SK-N-SH (cell line): ENCODE measurements at regions not wholly inside any gene's neighbourhood (a gene's known extent, or its start where the extent isn't known, plus 50 kb on each side); places are given as distances from the start of the nearest gene placed in this dataset.

Source experiments
- CTCF ChIA-PET: fragments of 300-600, 350-600 bp; formaldehyde crosslinking; extraction: SDS; loops from one replicate; lab custom pipeline; 2021; lab: Yijun Ruan, JAX
- POLR2A ChIA-PET: fragments of 350-600 bp; sonication (Branson Sonifier 250); formaldehyde crosslinking; extraction: SDS; loops from one replicate; lab custom pipeline; 2020; ENCODE audit warnings: antibody characterized with exemption, inconsistent platforms; lab: Yijun Ruan, JAX
- DNase-seq: peaks from one replicate; pipeline ENCODE4 v3.0.0; 2012
- H2AFZ ChIP-seq: fragments of 200-600 bp; sonication (generic); 2 replicates; pipeline ENCODE4 v1.8.1; 2016; ENCODE audit warnings: antibody characterized with exemption, mild to moderate bottlenecking, low read depth
- H3F3A ChIP-seq: fragments of 200-600 bp; sonication (generic); replicated peaks from 2 replicates; pipeline ENCODE3; 2016; ENCODE audit warnings: antibody characterized with exemption, mild to moderate bottlenecking; ENCODE audit not compliant: insufficient read depth
- H3K27ac ChIP-seq, 2 experiments: fragments of 200-500 bp in 1 of 2; fragments of 200-600 bp in 1 of 2; sonication (Bioruptor generic) in 1 of 2; sonication (generic), shearing (Covaris generic) in 1 of 2; 2 replicates each; pipeline versions ENCODE4 v1.5.1 to v1.6.1; 2014 to 2016; ENCODE audit warnings: low read depth in 2 of 2, inconsistent platforms in 1 of 2, low read length in 1 of 2, mild to moderate bottlenecking in 1 of 2, mixed read lengths in 1 of 2
- H3K27me3 ChIP-seq: fragments of 200-600 bp; sonication (generic), shearing (Covaris generic); 2 replicates; pipeline ENCODE4 v1.6.1; 2016; ENCODE audit warnings: mixed run types; ENCODE audit not compliant: insufficient read depth
- H3K36me3 ChIP-seq, 2 experiments: fragments of 200-500 bp in 1 of 2; fragments of 200-600 bp in 1 of 2; sonication (Bioruptor generic) in 1 of 2; sonication (generic) in 1 of 2; replicated peaks in 1 of 2; 2 replicates each; pipeline versions ENCODE3 to v1.5.1; 2014 to 2016; ENCODE audit warnings: low read length in 1 of 2, mild to moderate bottlenecking in 1 of 2; ENCODE audit not compliant: insufficient read depth in 2 of 2, control insufficient read depth in 1 of 2
- H3K4me1 ChIP-seq, 2 experiments: fragments of 200-500 bp in 1 of 2; fragments of 200-600 bp in 1 of 2; sonication (Bioruptor generic) in 1 of 2; sonication (generic), shearing (Covaris generic) in 1 of 2; 2 replicates each; pipeline versions ENCODE4 v1.5.1 to v1.6.1; 2014 to 2016; ENCODE audit warnings: low read depth in 1 of 2, low read length in 1 of 2, mixed run types in 1 of 2; ENCODE audit not compliant: insufficient read depth in 2 of 2, control insufficient read depth in 1 of 2
- H3K4me2 ChIP-seq: fragments of 200-600 bp; sonication (generic), shearing (Covaris generic); 2 replicates; pipeline ENCODE4 v1.6.1; 2017; ENCODE audit warnings: mixed run types
- H3K4me3 ChIP-seq, 2 experiments: fragments of 200-500 bp in 1 of 2; fragments of 200-600 bp in 1 of 2; sonication (Bioruptor generic) in 1 of 2; sonication (generic), shearing (Covaris generic) in 1 of 2; 2 replicates each; pipeline versions ENCODE4 v1.5.1 to v1.8.1; 2014 to 2016; ENCODE audit warnings: low read depth in 2 of 2, inconsistent platforms in 1 of 2, low read length in 1 of 2, mild to moderate bottlenecking in 1 of 2, mixed read lengths in 1 of 2, moderate library complexity in 1 of 2
- H3K79me2 ChIP-seq: fragments of 200-600 bp; sonication (generic); 2 replicates; pipeline ENCODE4 v1.8.1; 2017; ENCODE audit warnings: mild to moderate bottlenecking; ENCODE audit not compliant: insufficient read depth
- H3K9ac ChIP-seq: fragments of 200-600 bp; sonication (generic); 2 replicates; pipeline ENCODE4 v1.6.1; 2017; ENCODE audit warnings: mixed run types
- H3K9me2 ChIP-seq: fragments of 200-600 bp; sonication (generic); 2 replicates; pipeline ENCODE4 v1.6.1; 2017; ENCODE audit warnings: mixed run types
- H3K9me3 ChIP-seq: fragments of 200-600 bp; sonication (generic); 2 replicates; pipeline ENCODE4 v1.6.1; 2017; ENCODE audit warnings: mixed run types, mild to moderate bottlenecking, moderate library complexity
- H4K20me1 ChIP-seq: fragments of 200-600 bp; sonication (generic); 2 replicates; pipeline ENCODE4 v1.6.1; 2017; ENCODE audit warnings: mild to moderate bottlenecking, mixed run types; ENCODE audit not compliant: insufficient read depth
- EP300 ChIP-seq, 2 experiments: IDR thresholded peaks; 2 replicates each; pipeline versions ENCODE4 v1.4.0 to v1.6.1; 2012; ENCODE audit warnings: borderline replicate concordance in 1 of 2, low read depth in 1 of 2, low read length in 1 of 2
- FOSL2 ChIP-seq: IDR thresholded peaks from 2 replicates; pipeline ENCODE4 v1.4.0; 2012; ENCODE audit warnings: low read depth, mild to moderate bottlenecking, moderate library complexity, borderline replicate concordance
- GABPA ChIP-seq: IDR thresholded peaks from 2 replicates; pipeline ENCODE4 v1.4.0; 2012; ENCODE audit warnings: low read depth, mild to moderate bottlenecking
- GATA2 ChIP-seq: sonication (generic); formaldehyde crosslinking; IDR thresholded peaks from 2 replicates; pipeline ENCODE4 v1.5.0; 2020; ENCODE audit warnings: mild to moderate bottlenecking, missing genetic modification reagents
- MEF2A ChIP-seq: IDR thresholded peaks from 2 replicates; pipeline ENCODE4 v1.4.0; 2012; ENCODE audit warnings: low read depth, borderline replicate concordance
- MXI1 ChIP-seq: IDR thresholded peaks from 2 replicates; pipeline ENCODE4 v1.6.1; 2012; ENCODE audit warnings: mild to moderate bottlenecking, low read depth, low read length, improper control_type of control experiment
- RAD21 ChIP-seq: IDR thresholded peaks from 2 replicates; pipeline ENCODE4 v1.6.1; 2012; ENCODE audit warnings: mild to moderate bottlenecking, low read length
- RCOR1 ChIP-seq: fragments of 150-350 bp; IDR thresholded peaks from 2 replicates; pipeline ENCODE4 v1.6.1; 2017; ENCODE audit warnings: antibody characterized with exemption, low read length
- RXRA ChIP-seq: IDR thresholded peaks from 2 replicates; pipeline ENCODE4 v1.4.0; 2012; ENCODE audit warnings: low read depth, mild to moderate bottlenecking, borderline replicate concordance
- TAF1 ChIP-seq: IDR thresholded peaks from 2 replicates; pipeline ENCODE4 v1.6.1; 2012; ENCODE audit warnings: low read depth, mild to moderate bottlenecking, low read length, moderate library complexity, borderline replicate concordance
- TCF12 ChIP-seq: IDR thresholded peaks from 2 replicates; pipeline ENCODE4 v1.4.0; 2012
- WGBS: methylation state at CpG from one replicate; pipeline ENCODE4 v1.1.6; 2017; ENCODE audit warnings: low lambda C conversion rate; 5-methylcytosine and 5-hydroxymethylcytosine counted together
- TF ChIP-seq, protein P1 (sequence below): IDR thresholded peaks from 2 replicates; pipeline ENCODE4 v1.4.0; 2012; ENCODE audit warnings: low read depth, borderline replicate concordance
- TF ChIP-seq, protein P2 (sequence below): fragments of 150-350 bp; IDR thresholded peaks from 2 replicates; pipeline ENCODE4 v1.6.1; 2017; ENCODE audit warnings: antibody characterized with exemption, low read length, low read depth, borderline replicate concordance
- TF ChIP-seq, protein P3 (sequence below): fragments of 150-350 bp; IDR thresholded peaks from 2 replicates; pipeline ENCODE4 v1.6.1; 2016; ENCODE audit warnings: mild to moderate bottlenecking, low read depth, low read length
- TF ChIP-seq, protein P4 (sequence below): IDR thresholded peaks from 2 replicates; pipeline ENCODE4 v1.4.0; 2012; ENCODE audit warnings: low read depth
- TF ChIP-seq, protein P5 (sequence below): fragments of 200-600 bp; sonication (generic); IDR thresholded peaks from 2 replicates; pipeline ENCODE4 v1.6.1; 2017; ENCODE audit warnings: antibody characterized with exemption, mild to moderate bottlenecking, moderate library complexity
- TF ChIP-seq, protein P6 (sequence below): IDR thresholded peaks from 2 replicates; pipeline ENCODE4; 2012

DNA sequence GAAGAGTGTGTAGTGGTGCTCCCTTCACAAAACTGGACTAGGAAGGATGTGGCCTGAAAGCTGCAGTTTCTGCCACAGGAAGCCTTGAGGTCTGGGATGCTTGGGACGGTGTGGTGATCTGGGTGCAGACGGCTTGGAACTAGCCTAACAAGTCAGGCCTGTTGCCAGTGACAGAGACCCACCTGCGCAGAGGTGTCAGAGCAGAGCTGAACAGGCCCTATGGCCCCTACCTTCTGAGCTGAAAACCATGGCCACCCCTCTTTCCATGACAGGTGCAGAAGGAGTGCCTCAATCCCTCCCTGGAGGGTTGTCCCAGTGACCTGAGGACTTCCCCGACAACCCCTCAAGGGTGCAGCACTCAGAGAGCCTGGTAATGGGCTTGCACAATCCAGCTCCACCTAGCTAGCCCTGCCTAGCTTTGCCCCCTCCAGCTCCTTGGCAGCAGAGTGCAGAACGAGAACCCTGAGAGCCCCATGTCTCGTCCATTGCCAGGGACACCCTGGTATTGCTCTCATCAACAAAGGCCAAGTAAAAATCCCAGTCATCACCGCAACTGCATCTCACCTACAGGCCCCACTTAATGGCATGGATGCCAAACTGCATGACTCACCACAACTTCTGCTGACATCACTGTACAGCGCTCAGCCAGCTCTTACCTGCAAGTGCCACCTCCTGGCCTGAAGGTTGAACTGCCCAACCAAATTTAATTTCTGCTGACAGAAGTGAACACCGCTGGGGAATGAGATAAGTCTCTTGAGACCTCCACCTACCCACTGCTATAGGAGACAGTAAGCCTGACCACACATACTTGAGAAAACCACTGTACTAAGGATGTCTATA is 563.1 kb downstream of the TFAP2A start:
- no peaks in the 10 kb centered on the region for H4K20me1 ChIP-seq
- POLR2A ChIA-PET, result no interaction called here

DNA sequence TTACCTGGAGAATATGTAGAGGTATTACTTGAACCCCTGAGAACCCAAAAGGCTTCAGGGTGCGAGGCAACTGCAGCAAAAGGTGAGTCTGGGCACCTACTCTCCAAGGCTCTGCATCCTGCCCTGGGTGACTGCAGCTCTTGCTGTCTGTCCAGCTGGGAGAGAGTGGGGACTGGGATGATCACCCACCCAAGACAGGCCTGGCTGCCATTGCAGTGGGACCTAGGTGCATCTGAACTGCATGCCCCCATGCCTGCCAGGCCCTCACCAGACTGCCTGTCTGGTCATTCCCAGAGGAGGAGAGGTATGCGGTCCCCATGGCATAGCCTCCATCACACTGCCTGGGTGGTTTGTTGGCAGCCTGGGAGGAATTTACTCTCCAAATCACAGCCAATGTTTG is 563.9 kb downstream of the TFAP2A start:
- H3K36me3 ChIP-seq, result no peaks in the 10 kb centered on the region
- no peaks in the 10 kb centered on the region for H3K79me2 ChIP-seq
- no peaks in the 10 kb centered on the region for H3K9me3 ChIP-seq
- DNase-seq, result no peak
- no peak overlapping the region for H3K9ac ChIP-seq
- no peak overlapping the region for H3K27ac ChIP-seq
- H3F3A ChIP-seq, result no peaks in the 10 kb centered on the region
- no peaks in the 10 kb centered on the region for H3K9me2 ChIP-seq
- no peak overlapping the region for H2AFZ ChIP-seq
- no CpG with 5 or more reads among the region's 2 CpGs for WGBS
- H3K4me3 ChIP-seq, result no peak overlapping the region
- no peaks in the 10 kb centered on the region for H3K4me1 ChIP-seq
- ChIA-PET POLR2A (no interaction called here), CTCF (no interaction called here)
- H4K20me1 ChIP-seq, result no peaks in the 10 kb centered on the region
- H3K4me2 ChIP-seq, result no peak overlapping the region
- H3K27me3 ChIP-seq, result no peaks in the 10 kb centered on the region
- no peak for TF ChIP-seq MEF2A
- TF ChIP-seq GATA2 (CRISPR knock-in tag), result no peak
- TF ChIP-seq RXRA, result no peak
- TF ChIP-seq, protein P1, sequence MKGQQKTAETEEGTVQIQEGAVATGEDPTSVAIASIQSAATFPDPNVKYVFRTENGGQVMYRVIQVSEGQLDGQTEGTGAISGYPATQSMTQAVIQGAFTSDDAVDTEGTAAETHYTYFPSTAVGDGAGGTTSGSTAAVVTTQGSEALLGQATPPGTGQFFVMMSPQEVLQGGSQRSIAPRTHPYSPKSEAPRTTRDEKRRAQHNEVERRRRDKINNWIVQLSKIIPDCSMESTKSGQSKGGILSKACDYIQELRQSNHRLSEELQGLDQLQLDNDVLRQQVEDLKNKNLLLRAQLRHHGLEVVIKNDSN, result no peak
- TF ChIP-seq EP300 (IDR thresholded peaks at IDR 0.05; ENCODE audit: borderline replicate concordance in 1 of 2, low read depth in 1 of 2, low read length in 1 of 2), result no peak
- TF ChIP-seq, protein P2, sequence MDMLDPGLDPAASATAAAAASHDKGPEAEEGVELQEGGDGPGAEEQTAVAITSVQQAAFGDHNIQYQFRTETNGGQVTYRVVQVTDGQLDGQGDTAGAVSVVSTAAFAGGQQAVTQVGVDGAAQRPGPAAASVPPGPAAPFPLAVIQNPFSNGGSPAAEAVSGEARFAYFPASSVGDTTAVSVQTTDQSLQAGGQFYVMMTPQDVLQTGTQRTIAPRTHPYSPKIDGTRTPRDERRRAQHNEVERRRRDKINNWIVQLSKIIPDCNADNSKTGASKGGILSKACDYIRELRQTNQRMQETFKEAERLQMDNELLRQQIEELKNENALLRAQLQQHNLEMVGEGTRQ, result no peak
- TF ChIP-seq, protein P3, sequence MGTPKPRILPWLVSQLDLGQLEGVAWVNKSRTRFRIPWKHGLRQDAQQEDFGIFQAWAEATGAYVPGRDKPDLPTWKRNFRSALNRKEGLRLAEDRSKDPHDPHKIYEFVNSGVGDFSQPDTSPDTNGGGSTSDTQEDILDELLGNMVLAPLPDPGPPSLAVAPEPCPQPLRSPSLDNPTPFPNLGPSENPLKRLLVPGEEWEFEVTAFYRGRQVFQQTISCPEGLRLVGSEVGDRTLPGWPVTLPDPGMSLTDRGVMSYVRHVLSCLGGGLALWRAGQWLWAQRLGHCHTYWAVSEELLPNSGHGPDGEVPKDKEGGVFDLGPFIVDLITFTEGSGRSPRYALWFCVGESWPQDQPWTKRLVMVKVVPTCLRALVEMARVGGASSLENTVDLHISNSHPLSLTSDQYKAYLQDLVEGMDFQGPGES, result no peak
- TF ChIP-seq TCF12, result no peak
- no peak for TF ChIP-seq FOSL2
- TF ChIP-seq, protein P4, sequence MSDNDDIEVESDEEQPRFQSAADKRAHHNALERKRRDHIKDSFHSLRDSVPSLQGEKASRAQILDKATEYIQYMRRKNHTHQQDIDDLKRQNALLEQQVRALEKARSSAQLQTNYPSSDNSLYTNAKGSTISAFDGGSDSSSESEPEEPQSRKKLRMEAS, result no peak
- no peak for TF ChIP-seq RAD21
- TF ChIP-seq MXI1, result no peak
- no peak for TF ChIP-seq GABPA
- no peak for TF ChIP-seq RCOR1

More for the DNA sequence above, 563.1 kb downstream of the TFAP2A start:
- Histone ChIP-seq H3F3A (no peaks in the 10 kb centered on the region), H3K4me2 (no peak overlapping the region), H3K9me3 (no peaks in the 10 kb centered on the region), H3K9ac (no peak overlapping the region), H3K79me2 (no peaks in the 10 kb centered on the region), H3K9me2 (no peaks in the 10 kb centered on the region), H3K4me1 (no peaks in the 10 kb centered on the region), H3K27ac (no peak overlapping the region), H3K27me3 (no peaks in the 10 kb centered on the region), H3K36me3 (no peaks in the 10 kb centered on the region), H2AFZ (no peak overlapping the region), H3K4me3 (no peak overlapping the region)
- CTCF ChIA-PET, result no interaction called here
- TF ChIP-seq, protein P2, result no peak
- TF ChIP-seq, protein P5, sequence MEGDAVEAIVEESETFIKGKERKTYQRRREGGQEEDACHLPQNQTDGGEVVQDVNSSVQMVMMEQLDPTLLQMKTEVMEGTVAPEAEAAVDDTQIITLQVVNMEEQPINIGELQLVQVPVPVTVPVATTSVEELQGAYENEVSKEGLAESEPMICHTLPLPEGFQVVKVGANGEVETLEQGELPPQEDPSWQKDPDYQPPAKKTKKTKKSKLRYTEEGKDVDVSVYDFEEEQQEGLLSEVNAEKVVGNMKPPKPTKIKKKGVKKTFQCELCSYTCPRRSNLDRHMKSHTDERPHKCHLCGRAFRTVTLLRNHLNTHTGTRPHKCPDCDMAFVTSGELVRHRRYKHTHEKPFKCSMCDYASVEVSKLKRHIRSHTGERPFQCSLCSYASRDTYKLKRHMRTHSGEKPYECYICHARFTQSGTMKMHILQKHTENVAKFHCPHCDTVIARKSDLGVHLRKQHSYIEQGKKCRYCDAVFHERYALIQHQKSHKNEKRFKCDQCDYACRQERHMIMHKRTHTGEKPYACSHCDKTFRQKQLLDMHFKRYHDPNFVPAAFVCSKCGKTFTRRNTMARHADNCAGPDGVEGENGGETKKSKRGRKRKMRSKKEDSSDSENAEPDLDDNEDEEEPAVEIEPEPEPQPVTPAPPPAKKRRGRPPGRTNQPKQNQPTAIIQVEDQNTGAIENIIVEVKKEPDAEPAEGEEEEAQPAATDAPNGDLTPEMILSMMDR, result peak; percentile 33
- no peak for TF ChIP-seq TAF1
- TF ChIP-seq, protein P6, sequence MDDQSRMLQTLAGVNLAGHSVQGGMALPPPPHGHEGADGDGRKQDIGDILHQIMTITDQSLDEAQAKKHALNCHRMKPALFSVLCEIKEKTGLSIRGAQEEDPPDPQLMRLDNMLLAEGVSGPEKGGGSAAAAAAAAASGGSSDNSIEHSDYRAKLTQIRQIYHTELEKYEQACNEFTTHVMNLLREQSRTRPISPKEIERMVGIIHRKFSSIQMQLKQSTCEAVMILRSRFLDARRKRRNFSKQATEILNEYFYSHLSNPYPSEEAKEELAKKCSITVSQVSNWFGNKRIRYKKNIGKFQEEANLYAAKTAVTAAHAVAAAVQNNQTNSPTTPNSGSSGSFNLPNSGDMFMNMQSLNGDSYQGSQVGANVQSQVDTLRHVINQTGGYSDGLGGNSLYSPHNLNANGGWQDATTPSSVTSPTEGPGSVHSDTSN, result no peak
- no peak for DNase-seq
- WGBS, result 14% methylated on average over 8 of the region's 9 CpGs
